Testis (tissue), 2 donors: ENCODE measurements at regions not wholly inside any gene's neighbourhood (a gene's known extent, or its start where the extent isn't known, plus 50 kb on each side); places are given as distances from the start of the nearest gene placed in this dataset.

Experiments
- CTCF ChIP-seq, 3 experiments: fragments of 450-650 bp in 2 of 3; fragments of 200-600 bp in 1 of 3; sonication (generic) in 1 of 3; IDR thresholded peaks; one replicate each; pipeline ENCODE4 v1.5.1; 2016 to 2019; ENCODE audit warnings: antibody characterized with exemption in 3 of 3, mild to moderate bottlenecking in 2 of 3, moderate library complexity in 1 of 3
- POLR2A ChIP-seq: fragments of 450-650 bp; IDR thresholded peaks from one replicate; pipeline ENCODE4 v1.6.1; 2017; ENCODE audit warnings: antibody characterized with exemption, mild to moderate bottlenecking, moderate library complexity

- TF ChIP-seq CTCF (IDR thresholded peaks at IDR 0.05) (no peak), POLR2A (no peak)
These were observed 384.4 kb downstream of the ADGRL2 start for GRCh38 chr1:82185084-82185483.
